Astrocyte (in vitro differentiated cells and primary cell): ENCODE measurements at regions not wholly inside any gene's neighbourhood (a gene's known extent, or its start where the extent isn't known, plus 50 kb on each side); places are given as distances from the start of the nearest gene placed in this dataset.
"Not testable (repeated sequence)": the region's sequence is repeated elsewhere in the genome, so short reads cannot be mapped to it uniquely, and the experiment has no call there.

Source experiments
- DNase-seq: peaks from one replicate; pipeline ENCODE4 v3.0.0-alpha.2; 2010; ENCODE audit warnings: low read depth
- FAIRE-seq: peaks from 2 replicates; lab custom pipeline; 2011; peaks lifted over from hg19 to GRCh38; lab: Jason Lieb, UNC
- H2AFZ ChIP-seq: 2 replicates; pipeline ENCODE4 v1.6.0; 2012; ENCODE audit warnings: low read depth, low read length, inconsistent platforms
- H3K27ac ChIP-seq: 2 replicates; pipeline ENCODE4 v1.5.1; 2011; ENCODE audit warnings: low read depth, low read length, inconsistent platforms
- H3K27me3 ChIP-seq: 2 replicates; pipeline ENCODE4 v1.6.0; 2011; ENCODE audit warnings: low read length, inconsistent platforms; ENCODE audit not compliant: insufficient read depth
- H3K36me3 ChIP-seq: 2 replicates; pipeline ENCODE4 v1.5.1; 2011; ENCODE audit warnings: low read length, inconsistent platforms; ENCODE audit not compliant: insufficient read depth
- H3K4me1 ChIP-seq: 2 replicates; pipeline ENCODE4 v1.5.1; 2011; ENCODE audit warnings: low read length, inconsistent platforms; ENCODE audit not compliant: insufficient read depth
- H3K4me2 ChIP-seq: 2 replicates; pipeline ENCODE4 v1.6.0; 2012; ENCODE audit warnings: low read length, inconsistent platforms
- H3K4me3 ChIP-seq: 2 replicates; pipeline ENCODE4 v1.5.1; 2011; ENCODE audit warnings: low read depth, mild to moderate bottlenecking, low read length, inconsistent platforms; ENCODE audit not compliant: insufficient read depth
- H3K79me2 ChIP-seq: 2 replicates; pipeline ENCODE4 v1.6.0; 2012; ENCODE audit warnings: mild to moderate bottlenecking, low read length, inconsistent platforms; ENCODE audit not compliant: insufficient read depth
- H3K9ac ChIP-seq: 2 replicates; pipeline ENCODE4 v1.6.0; 2012; ENCODE audit warnings: mild to moderate bottlenecking, low read length, inconsistent platforms
- H3K9me3 ChIP-seq: 2 replicates; pipeline ENCODE4 v1.5.1; 2012; ENCODE audit warnings: low read depth, mild to moderate bottlenecking, low read length, inconsistent platforms; ENCODE audit not compliant: insufficient read depth
- H4K20me1 ChIP-seq: 2 replicates; pipeline ENCODE4 v1.6.0; 2012; ENCODE audit warnings: low read length, inconsistent platforms; ENCODE audit not compliant: insufficient read depth
- H3K27ac Mint-ChIP-seq: one replicate; pipeline ENCODE4 v1.8.0; 2021; ENCODE audit warnings: mild to moderate bottlenecking, mixed read lengths; ENCODE audit not compliant: unreplicated experiment
- H3K27me3 Mint-ChIP-seq: one replicate; pipeline ENCODE4 v1.8.0; 2021; ENCODE audit warnings: low read depth, mixed read lengths; ENCODE audit not compliant: unreplicated experiment
- H3K36me3 Mint-ChIP-seq: one replicate; pipeline ENCODE4 v1.8.0; 2021; ENCODE audit warnings: low read depth, mixed read lengths; ENCODE audit not compliant: unreplicated experiment
- H3K4me1 Mint-ChIP-seq: one replicate; pipeline ENCODE4 v1.8.0; 2021; ENCODE audit warnings: low read depth, mixed read lengths; ENCODE audit not compliant: unreplicated experiment
- H3K4me3 Mint-ChIP-seq: one replicate; pipeline ENCODE4 v1.8.0; 2021; ENCODE audit warnings: mild to moderate bottlenecking, moderate library complexity, mixed read lengths; ENCODE audit not compliant: unreplicated experiment
- H3K9me3 Mint-ChIP-seq: one replicate; pipeline ENCODE4 v1.8.0; 2021; ENCODE audit warnings: mild to moderate bottlenecking, mixed read lengths; ENCODE audit not compliant: unreplicated experiment
- CTCF ChIP-seq: IDR thresholded peaks from 2 replicates; pipeline ENCODE4 v1.5.1; 2011; ENCODE audit warnings: low read depth, mild to moderate bottlenecking, inconsistent platforms, low read length, moderate library complexity; ENCODE audit not compliant: insufficient read depth
- EZH2 ChIP-seq: IDR thresholded peaks from 2 replicates; pipeline ENCODE4 v1.6.1; 2012; ENCODE audit warnings: mild to moderate bottlenecking, low read length, inconsistent platforms; ENCODE audit not compliant: insufficient read depth

- Histone ChIP-seq H3K4me2 (no peak overlapping the region), H3K27me3 (no peaks in the 10 kb centered on the region), H4K20me1 (no peaks in the 10 kb centered on the region), H2AFZ (no peak overlapping the region), H3K36me3 (no peaks in the 10 kb centered on the region), H3K27ac (no peak overlapping the region), H3K79me2 (no peaks in the 10 kb centered on the region), H3K4me1 (no peaks in the 10 kb centered on the region), H3K4me3 (no peak overlapping the region), H3K9ac (no peak overlapping the region), H3K9me3 (no peaks in the 10 kb centered on the region)
- no peaks in the 10 kb centered on the region for H3K27me3 Mint-ChIP-seq
- H3K27ac Mint-ChIP-seq: no peak overlapping the region
- no peak overlapping the region for H3K4me3 Mint-ChIP-seq
- H3K36me3 Mint-ChIP-seq: no peaks in the 10 kb centered on the region
- DNase-seq: no peak
- H3K4me1 Mint-ChIP-seq: peaks cover 3% of the 10 kb centered on the region
- FAIRE-seq: no peak
- TF ChIP-seq CTCF (no peak), EZH2 (no peak)
- peaks cover 4% of the 10 kb centered on the region for H3K9me3 Mint-ChIP-seq
These were observed 412.1 kb downstream of the TMEM38B start for GRCh38 chr9:106106396-106106795.

- no peaks in the 10 kb centered on the region for H3K27me3 ChIP-seq
- no peak for FAIRE-seq
- no peak for DNase-seq
- no peak overlapping the region for H3K4me2 ChIP-seq
- H3K36me3 ChIP-seq: no peaks in the 10 kb centered on the region
- H3K27ac ChIP-seq: no peak overlapping the region
- no peaks in the 10 kb centered on the region for H3K79me2 ChIP-seq
- no peak overlapping the region for H3K4me3 ChIP-seq
- TF ChIP-seq EZH2 (no peak), CTCF (no peak)
- peaks cover 3% of the 10 kb centered on the region for H3K4me1 Mint-ChIP-seq
- H2AFZ ChIP-seq: no peak overlapping the region
- no peaks in the 10 kb centered on the region for H3K9me3 ChIP-seq
- H3K9ac ChIP-seq: no peak overlapping the region
- H4K20me1 ChIP-seq: no peaks in the 10 kb centered on the region
- no peak overlapping the region for H3K27ac Mint-ChIP-seq
- peaks cover 4% of the 10 kb centered on the region for H3K9me3 Mint-ChIP-seq
- no peaks in the 10 kb centered on the region for H3K36me3 Mint-ChIP-seq
- H3K4me1 ChIP-seq: no peaks in the 10 kb centered on the region
- no peaks in the 10 kb centered on the region for H3K27me3 Mint-ChIP-seq
- H3K4me3 Mint-ChIP-seq: no peak overlapping the region
These were observed 413.4 kb downstream of the TMEM38B start for GRCh38 chr9:106107716-106108115.

- H2AFZ ChIP-seq, H3K79me2 ChIP-seq, H3K36me3 ChIP-seq, FAIRE-seq, H3K4me3 ChIP-seq, H3K4me3 Mint-ChIP-seq, H3K9ac ChIP-seq, H3K27me3 Mint-ChIP-seq, H3K27ac ChIP-seq, H3K4me1 Mint-ChIP-seq, H3K36me3 Mint-ChIP-seq, H3K4me2 ChIP-seq, H3K9me3 Mint-ChIP-seq, DNase-seq, H4K20me1 ChIP-seq, H3K27me3 ChIP-seq, H3K27ac Mint-ChIP-seq, H3K4me1 ChIP-seq, H3K9me3 ChIP-seq: not testable (repeated sequence)
These were observed 415.4 kb downstream of the TMEM38B start for GRCh38 chr9:106109706-106110105.
